ENCODE measurements at regions not wholly inside any gene's neighbourhood (a gene's known extent, or its start where the extent isn't known, plus 50 kb on each side); places are given as distances from the start of the nearest gene placed in this dataset.
"Not testable (repeated sequence)": the region's sequence is repeated elsewhere in the genome, so short reads cannot be mapped to it uniquely, and the experiment has no call there.

GRCh38 chr6:37580176-37580955 lies 80.7 kb upstream of the CCDC167 start:
- no peak for DNase-seq

GRCh38 chr6:37579444-37580067 lies 79.9 kb upstream of the CCDC167 start:
- DNase-seq, result no peak

- no peak for DNase-seq
These were observed 78.4 kb upstream of the CCDC167 start for GRCh38 chr6:37578104-37578503.

DNA sequence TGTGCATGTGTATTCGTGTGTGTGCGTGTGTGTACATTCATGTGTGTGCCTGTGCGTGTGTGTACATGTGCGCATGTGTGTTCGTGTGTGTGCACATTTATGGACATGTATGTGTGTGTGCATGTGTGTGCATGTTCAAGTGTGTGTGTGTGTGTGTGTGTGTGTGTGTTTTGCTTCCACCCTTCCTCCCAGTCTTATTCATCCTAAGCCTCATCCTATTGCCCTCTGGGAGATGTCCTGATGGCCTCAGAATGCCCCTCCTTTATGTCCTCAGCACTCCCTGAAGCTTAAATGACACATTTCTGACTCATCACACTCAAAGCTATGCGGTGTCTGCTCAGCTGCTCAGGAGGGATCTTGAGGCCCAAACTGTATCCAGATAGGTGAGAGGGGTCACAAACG lies 76.6 kb upstream of the CCDC167 start:
- no peak for DNase-seq

DNA sequence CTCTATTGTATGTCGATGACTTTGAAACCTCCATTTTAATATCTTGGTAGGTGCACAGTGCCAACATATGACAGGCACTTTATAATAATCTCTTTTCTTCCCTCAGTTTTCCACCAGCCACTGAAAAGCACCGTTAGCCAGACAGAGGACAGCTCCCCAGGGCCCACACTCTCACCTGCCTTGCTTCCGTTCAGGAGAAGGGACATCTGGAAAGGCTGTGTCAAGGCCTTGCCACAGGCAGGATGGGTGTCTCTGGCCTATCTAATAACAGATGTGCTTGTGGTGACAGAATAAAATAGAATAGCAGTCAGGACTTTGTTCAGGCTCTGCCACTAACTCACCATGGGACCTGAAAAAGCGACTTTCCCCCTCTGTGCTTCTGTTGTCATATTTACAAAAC lies 75.5 kb upstream of the CCDC167 start:
- peak; percentile 46 for DNase-seq

GRCh38 chr6:37572334-37572733 lies 72.6 kb upstream of the CCDC167 start:
- DNase-seq, result no peak

GRCh38 chr6:37570482-37571133 lies 70.9 kb upstream of the CCDC167 start:
- DNase-seq, result peak; percentile 61

DNA sequence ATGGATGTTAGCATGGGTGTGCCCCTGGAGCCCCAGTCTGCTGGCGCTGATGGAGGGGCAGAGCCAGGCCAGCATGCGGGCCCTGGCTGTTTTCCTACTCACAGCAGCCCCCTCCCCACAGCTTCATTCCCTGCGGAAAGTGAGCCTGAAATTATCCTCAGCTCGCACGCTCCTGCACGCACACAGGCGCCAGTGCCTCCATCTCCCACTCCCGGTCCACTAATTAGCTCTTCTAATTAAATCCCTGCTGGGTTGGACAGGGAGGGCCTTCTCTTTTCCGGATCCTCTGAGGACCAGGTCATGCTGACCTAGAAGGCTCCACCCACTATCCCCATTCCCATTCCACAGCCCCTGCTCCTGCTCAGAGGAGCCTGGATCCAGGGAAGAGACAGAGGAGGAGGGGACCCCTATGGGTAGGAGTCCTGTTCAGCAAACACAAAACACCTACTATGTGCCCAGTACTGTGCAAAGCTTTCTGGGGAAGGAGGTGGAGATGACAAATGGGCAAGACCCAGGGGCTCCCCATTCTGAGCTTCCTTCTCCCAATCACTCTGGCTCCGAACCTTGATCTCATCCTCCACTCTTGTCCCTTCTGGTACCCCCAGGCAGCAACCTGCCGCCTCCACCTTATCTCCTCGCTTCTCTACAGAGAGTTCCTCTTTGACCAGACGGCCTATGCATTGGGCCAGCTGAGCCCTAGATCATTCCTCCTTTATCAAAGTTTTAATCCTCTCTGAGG lies 70.2 kb upstream of the CCDC167 start:
- DNase-seq, result no peak

- no peak for DNase-seq
These were observed 69.6 kb upstream of the CCDC167 start for GRCh38 chr6:37569317-37569716.

DNA sequence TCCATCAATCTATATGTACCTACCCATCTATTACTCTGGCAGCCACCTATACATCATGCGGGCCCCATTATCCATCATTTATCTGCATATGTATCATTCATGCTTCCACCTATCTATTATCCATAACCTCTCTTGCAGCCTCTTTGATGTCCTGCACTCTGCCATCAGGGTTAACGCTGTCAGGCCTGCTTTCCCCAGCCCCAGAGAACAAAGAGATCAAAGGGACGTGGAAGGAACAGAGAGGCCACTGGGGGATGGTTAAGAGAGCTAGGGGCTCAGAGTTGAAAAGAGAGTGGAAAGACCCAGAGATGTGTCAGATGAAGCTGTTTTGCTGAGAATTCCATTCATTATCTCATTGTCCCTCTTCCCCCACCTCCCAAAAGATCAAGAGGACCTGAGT lies 67.3 kb upstream of the CCDC167 start:
- no peak for DNase-seq

- DNase-seq, result peak; percentile 70
These were observed 66.6 kb upstream of the CCDC167 start for GRCh38 chr6:37566111-37566949.

DNA sequence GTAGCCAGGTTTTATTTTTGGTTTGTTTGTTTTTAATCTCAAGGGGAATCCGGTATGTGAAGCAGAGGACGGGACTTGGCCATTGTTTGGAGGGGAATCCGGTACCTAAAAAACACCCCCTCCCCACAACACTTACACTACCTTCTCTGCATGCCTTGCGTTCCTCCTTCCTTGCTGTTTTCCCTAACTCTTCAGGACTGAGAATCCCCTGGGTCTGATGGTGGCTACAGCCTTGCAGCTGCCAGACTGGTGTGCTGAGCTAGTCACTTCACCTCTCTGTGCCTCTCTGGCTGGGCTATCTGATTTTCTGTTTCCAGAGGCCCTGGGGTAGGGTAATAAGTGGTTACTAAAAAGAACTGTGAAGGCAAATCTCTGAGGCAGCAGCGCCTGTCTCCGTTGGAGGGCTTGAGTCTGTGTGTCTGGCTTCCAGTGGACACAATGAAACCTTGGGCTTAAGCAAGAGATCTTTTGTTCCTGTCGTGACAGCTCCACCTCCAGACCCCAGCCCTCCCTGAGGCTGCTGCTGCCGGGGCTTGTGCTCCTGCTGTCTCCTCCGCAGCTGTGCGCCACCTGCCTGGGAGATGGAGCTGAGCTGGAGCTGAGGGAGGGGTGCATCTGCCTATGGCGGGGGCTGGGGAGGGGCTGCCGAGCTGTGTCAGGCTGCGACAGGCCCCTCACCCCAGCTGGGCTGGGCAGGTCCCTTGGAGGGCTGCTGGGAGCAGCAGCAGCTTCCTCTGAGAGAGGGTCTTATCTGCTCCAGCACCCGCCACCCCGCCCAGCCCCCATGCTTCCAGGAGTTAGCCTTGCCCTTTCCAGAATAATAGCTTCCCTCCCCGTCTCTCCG lies 65.8 kb upstream of the CCDC167 start:
- DNase-seq, result peak; percentile 94

DNA sequence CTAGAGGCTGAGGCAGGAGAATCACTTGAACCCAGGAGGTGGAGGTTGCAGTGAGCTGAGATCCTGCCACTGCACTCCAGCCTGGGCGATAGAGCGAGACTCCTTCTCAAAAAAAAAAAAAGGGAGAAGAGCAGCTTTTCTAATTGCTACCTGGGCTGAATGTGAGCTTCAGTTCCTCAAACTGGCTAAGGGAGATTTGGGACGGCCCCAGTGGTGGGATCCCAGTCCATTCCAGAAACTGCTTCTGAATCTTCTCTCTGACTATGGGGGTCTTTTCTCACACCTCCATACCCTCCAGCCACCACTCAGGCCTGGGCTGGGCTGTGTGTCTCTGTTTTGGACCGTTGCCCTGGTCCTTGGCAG lies 63.2 kb upstream of the CCDC167 start:
- not testable (repeated sequence) for DNase-seq

- DNase-seq, result no peak
These were observed 61.7 kb upstream of the CCDC167 start for GRCh38 chr6:37561361-37561760.

DNA sequence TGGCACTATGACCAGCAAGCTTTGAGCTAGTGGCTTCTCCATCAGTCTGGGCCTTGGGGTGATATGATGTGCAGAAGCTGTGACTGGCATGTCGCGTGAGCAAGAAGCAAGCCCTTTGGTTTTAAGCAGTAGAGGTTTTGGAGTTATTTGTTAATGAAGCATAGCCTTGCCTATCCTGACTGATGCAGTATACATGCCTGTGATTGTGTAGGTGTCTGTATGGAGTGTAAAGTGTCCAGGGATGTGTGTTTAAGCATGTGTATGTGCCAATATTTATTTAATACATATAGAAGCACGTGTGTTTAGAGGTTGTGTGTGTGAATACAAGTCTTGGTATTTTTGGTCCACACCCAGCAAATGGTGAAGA lies 61.0 kb upstream of the CCDC167 start:
- DNase-seq, result no peak

DNA sequence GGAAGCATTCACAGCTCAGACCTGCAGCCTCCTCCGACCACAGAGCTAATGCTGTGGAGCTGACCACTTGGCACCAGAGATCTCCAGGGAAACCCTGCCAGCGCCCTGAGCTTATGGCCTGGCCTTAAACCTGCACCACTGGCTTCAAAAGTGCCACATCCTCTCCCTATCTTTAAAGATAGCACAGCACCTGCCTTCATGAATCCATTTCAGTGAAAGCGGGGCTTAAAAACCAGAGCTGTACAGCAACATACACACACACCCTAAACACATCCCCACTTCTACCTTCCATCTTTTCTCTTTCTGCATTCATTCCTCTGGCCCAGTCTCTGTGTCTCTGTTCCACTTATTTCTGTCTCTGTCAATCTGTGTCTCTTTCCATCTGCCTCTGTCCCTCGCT lies 59.8 kb upstream of the CCDC167 start:
- no peak for DNase-seq

DNA sequence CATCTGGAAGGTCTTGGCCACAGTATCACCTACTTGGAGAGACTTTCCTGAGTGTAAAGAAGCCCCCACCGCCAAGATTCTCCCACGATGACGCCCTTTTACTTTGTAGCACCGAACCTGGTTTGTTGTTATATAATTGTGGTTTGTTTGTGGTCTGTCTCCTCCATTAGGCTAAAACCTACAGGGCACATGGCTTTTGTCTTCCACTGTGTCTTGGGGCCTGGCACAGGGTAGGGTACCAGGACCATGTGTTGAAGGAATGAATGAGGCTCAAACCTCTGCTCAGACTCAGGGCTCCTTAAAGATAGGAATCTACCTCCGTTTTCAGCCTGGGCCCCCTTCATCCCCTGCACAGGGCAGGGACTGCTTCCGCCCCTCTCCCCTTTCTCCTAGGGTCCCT lies 59.4 kb upstream of the CCDC167 start:
- DNase-seq, result no peak

- DNase-seq, result no peak
These were observed 59.0 kb upstream of the CCDC167 start for GRCh38 chr6:37558646-37559045.

- no peak for DNase-seq
These were observed 58.5 kb upstream of the CCDC167 start for GRCh38 chr6:37558168-37558567.

- no peak for DNase-seq
These were observed 58.0 kb upstream of the CCDC167 start for GRCh38 chr6:37557645-37558114.

DNA sequence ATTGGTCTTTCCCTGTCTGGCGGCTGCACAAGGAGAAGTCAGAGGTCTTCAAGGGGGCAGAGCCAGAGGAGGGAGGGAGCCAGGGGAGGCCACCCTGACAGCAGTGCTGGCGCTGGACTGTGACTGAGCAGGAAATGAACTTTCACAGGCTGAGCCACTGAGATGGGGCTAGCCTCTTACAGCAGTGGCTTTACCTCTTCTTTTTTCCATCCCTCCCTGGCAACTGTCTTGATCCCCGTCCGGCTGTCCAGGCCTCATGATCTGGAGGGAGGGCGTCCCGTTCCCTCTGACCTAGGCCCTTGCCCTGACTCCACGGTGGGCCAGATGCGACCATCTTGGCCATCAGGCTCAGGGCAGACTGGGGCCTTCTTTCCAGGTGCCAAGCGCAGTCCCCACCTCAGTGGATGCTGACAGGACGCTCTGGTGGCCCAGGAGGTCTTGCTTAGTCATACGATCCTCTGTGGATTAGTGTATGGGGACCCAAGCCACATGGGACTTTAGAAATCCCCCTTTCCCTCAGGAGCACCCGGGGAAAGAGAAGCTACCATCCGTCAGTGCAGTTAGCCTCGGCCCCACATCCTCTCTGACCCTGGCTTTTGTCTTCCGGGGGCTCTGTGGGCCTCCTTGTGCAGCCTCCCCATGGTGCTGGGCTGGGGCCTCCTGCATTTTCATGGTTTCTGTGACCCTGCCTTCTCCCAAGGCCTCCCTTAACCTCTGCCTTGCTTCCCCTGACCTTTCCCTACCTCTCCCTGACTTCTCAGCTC lies 57.4 kb upstream of the CCDC167 start:
- no peak for DNase-seq
